Stomach (tissue), 4 donors: ENCODE measurements at regions not wholly inside any gene's neighbourhood (a gene's known extent, or its start where the extent isn't known, plus 50 kb on each side); places are given as distances from the start of the nearest gene placed in this dataset.

ENCODE experiments used
- EP300 ChIP-seq: sonication (generic); formaldehyde crosslinking; IDR thresholded peaks from one replicate; pipeline ENCODE4 v1.6.1; 2017; ENCODE audit warnings: antibody characterized with exemption
- POLR2AphosphoS5 ChIP-seq, 3 donors: sonication (generic); formaldehyde crosslinking; IDR thresholded peaks; one replicate each; pipeline ENCODE4 v1.6.1; 2016; ENCODE audit warnings: antibody characterized with exemption in 3 of 3
- TF ChIP-seq, protein P1 (sequence below), 7 experiments: fragments of 450-650 bp in 4 of 7; fragments of 200-600 bp in 3 of 7; sonication (generic) in 3 of 7; IDR thresholded peaks; one replicate each; pipeline ENCODE4 v1.5.1; 2016 to 2019; ENCODE audit warnings: antibody characterized with exemption in 7 of 7, control low read depth in 2 of 7, mild to moderate bottlenecking in 1 of 7

DNA sequence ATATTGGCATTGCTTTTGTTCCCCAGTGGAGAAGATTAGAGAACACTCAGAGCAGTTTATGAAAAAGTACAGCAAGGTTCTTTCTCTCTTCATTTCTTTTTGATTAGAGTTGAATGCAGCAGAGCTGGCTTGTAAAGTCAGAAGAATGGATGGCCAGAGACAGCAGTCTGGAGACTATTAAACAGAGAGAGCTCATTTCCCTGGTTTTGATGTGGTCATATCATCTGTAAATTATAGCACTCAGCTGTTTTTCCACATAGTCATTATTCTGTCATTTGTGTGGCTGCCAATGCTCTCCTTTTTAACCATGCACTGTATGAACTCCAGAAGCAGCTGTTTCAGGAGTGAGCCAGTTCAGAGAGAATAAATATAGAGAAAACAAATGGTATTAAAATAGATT lies 177.4 kb upstream of the CRBN start:
- TF ChIP-seq, protein P1, sequence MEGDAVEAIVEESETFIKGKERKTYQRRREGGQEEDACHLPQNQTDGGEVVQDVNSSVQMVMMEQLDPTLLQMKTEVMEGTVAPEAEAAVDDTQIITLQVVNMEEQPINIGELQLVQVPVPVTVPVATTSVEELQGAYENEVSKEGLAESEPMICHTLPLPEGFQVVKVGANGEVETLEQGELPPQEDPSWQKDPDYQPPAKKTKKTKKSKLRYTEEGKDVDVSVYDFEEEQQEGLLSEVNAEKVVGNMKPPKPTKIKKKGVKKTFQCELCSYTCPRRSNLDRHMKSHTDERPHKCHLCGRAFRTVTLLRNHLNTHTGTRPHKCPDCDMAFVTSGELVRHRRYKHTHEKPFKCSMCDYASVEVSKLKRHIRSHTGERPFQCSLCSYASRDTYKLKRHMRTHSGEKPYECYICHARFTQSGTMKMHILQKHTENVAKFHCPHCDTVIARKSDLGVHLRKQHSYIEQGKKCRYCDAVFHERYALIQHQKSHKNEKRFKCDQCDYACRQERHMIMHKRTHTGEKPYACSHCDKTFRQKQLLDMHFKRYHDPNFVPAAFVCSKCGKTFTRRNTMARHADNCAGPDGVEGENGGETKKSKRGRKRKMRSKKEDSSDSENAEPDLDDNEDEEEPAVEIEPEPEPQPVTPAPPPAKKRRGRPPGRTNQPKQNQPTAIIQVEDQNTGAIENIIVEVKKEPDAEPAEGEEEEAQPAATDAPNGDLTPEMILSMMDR (IDR thresholded peaks at IDR 0.05) = no peak
- TF ChIP-seq POLR2AphosphoS5 (IDR thresholded peaks at IDR 0.05) (no peak), EP300 (no peak)
